IMR-90 (cell line): ENCODE measurements at regions not wholly inside any gene's neighbourhood (a gene's known extent, or its start where the extent isn't known, plus 50 kb on each side); places are given as distances from the start of the nearest gene placed in this dataset.

Source experiments
- ATAC-seq: fragments of 200-7000 bp; cut with Tn5 transposase; 2 replicates; pipeline ENCODE4 v1.9.1; 2020; ENCODE audit warnings: low read depth, mild to moderate bottlenecking, moderate library complexity
- BruUV-seq: library from RNA; stranded (reverse); fragments of 400-500 nt; replicated peaks from 2 replicates; lab custom pipeline; 2021; lab: Mats Ljungman, UMichigan
- CTCF ChIA-PET: fragments of 300-600 bp; formaldehyde crosslinking; extraction: SDS; loops from one replicate; lab custom pipeline; 2021; ENCODE audit warnings: antibody characterized with exemption; lab: Yijun Ruan, JAX
- POLR2A ChIA-PET: fragments of 300-600 bp; sonication (Branson Sonifier 250); formaldehyde crosslinking; loops from one replicate; lab custom pipeline; 2022; ENCODE audit warnings: antibody characterized with exemption; ENCODE audit not compliant: unreplicated experiment; lab: Charles Lee
- DNase-seq: peaks from one replicate; pipeline ENCODE4 v3.0.0; 2013
- H2AFZ ChIP-seq: replicated peaks from 2 replicates; pipeline ENCODE3; 2013; ENCODE audit warnings: low read length, mild to moderate bottlenecking; ENCODE audit not compliant: poor library complexity
- H2AK5ac ChIP-seq: 2 replicates; pipeline ENCODE4 v1.6.1; 2013; ENCODE audit warnings: low read depth, low read length, inconsistent platforms
- H2AK9ac ChIP-seq: replicated peaks from 2 replicates; pipeline ENCODE3; 2013; ENCODE audit warnings: mild to moderate bottlenecking, low read depth, low read length, moderate library complexity; ENCODE audit not compliant: poor library complexity
- H2BK120ac ChIP-seq: 2 replicates; pipeline ENCODE4 v1.6.1; 2013; ENCODE audit warnings: low read depth, low read length, inconsistent platforms
- H2BK15ac ChIP-seq: 3 replicates; pipeline ENCODE4 v1.6.1; 2013; ENCODE audit warnings: low read depth, low read length, inconsistent platforms
- H2BK20ac ChIP-seq: 2 replicates; pipeline ENCODE4 v1.6.1; 2013; ENCODE audit warnings: low read depth, mild to moderate bottlenecking, inconsistent platforms, low read length, moderate library complexity
- H2BK5ac ChIP-seq: 2 replicates; pipeline ENCODE4 v1.6.1; 2013; ENCODE audit warnings: mild to moderate bottlenecking, low read depth, low read length, inconsistent platforms; ENCODE audit not compliant: poor library complexity, severe bottlenecking
- H3K14ac ChIP-seq: replicated peaks from 2 replicates; pipeline ENCODE4 v1.6.1; 2013; ENCODE audit warnings: low read depth, low read length, inconsistent platforms
- H3K18ac ChIP-seq: 2 replicates; pipeline ENCODE4 v1.6.1; 2013; ENCODE audit warnings: low read depth, low read length, control low read depth
- H3K23ac ChIP-seq: 2 replicates; pipeline ENCODE4 v1.6.1; 2013; ENCODE audit warnings: low read depth, low read length, inconsistent platforms
- H3K27ac ChIP-seq: 2 replicates; pipeline ENCODE4 v1.5.1; 2013; ENCODE audit warnings: mild to moderate bottlenecking, control low read depth, low read length; ENCODE audit not compliant: insufficient read depth
- H3K27me3 ChIP-seq: 2 replicates; pipeline ENCODE4 v1.6.1; 2013; ENCODE audit warnings: low read length; ENCODE audit not compliant: control insufficient read depth, insufficient read depth
- H3K36me3 ChIP-seq: 2 replicates; pipeline ENCODE4 v1.6.1; 2013; ENCODE audit warnings: low read length, mixed read lengths; ENCODE audit not compliant: control insufficient read depth, insufficient read depth
- H3K4ac ChIP-seq: 2 replicates; pipeline ENCODE4 v1.6.1; 2013; ENCODE audit warnings: low read depth, low read length, inconsistent platforms
- H3K4me1 ChIP-seq: 2 replicates; pipeline ENCODE4 v1.6.1; 2013; ENCODE audit warnings: low read length, mixed read lengths; ENCODE audit not compliant: control insufficient read depth, insufficient read depth
- H3K4me2 ChIP-seq: 2 replicates; pipeline ENCODE4 v1.6.1; 2013; ENCODE audit warnings: low read depth, mild to moderate bottlenecking, control low read depth, low read length, moderate library complexity
- H3K4me3 ChIP-seq: 2 replicates; pipeline ENCODE4 v1.5.1; 2013; ENCODE audit warnings: low read depth, mild to moderate bottlenecking, control low read depth, low read length, moderate library complexity; ENCODE audit not compliant: insufficient read depth
- H3K56ac ChIP-seq: 2 replicates; pipeline ENCODE4 v1.6.1; 2013; ENCODE audit warnings: low read length, inconsistent platforms; ENCODE audit not compliant: insufficient read depth; ENCODE audit errors: extremely low read depth
- H3K79me1 ChIP-seq, 2 experiments: 2 replicates each; pipeline ENCODE4 v1.6.1; 2013; ENCODE audit warnings: low read length in 2 of 2, inconsistent platforms in 1 of 2, low read depth in 1 of 2
- H3K9ac ChIP-seq: 2 replicates; pipeline ENCODE4 v1.6.1; 2013; ENCODE audit warnings: low read depth, low read length, control low read depth
- H3K9me1 ChIP-seq: 2 replicates; pipeline ENCODE4 v1.6.1; 2013; ENCODE audit warnings: low read length, inconsistent platforms; ENCODE audit not compliant: insufficient read depth
- H3K9me3 ChIP-seq: 2 replicates; pipeline ENCODE4 v1.6.1; 2013; ENCODE audit warnings: low read length; ENCODE audit not compliant: control insufficient read depth, insufficient read depth
- H4K20me1 ChIP-seq: 2 replicates; pipeline ENCODE4 v1.6.1; 2013; ENCODE audit warnings: low read length, inconsistent platforms; ENCODE audit not compliant: insufficient read depth
- H4K5ac ChIP-seq: 2 replicates; pipeline ENCODE4 v1.6.1; 2013; ENCODE audit warnings: mild to moderate bottlenecking, low read depth, low read length, control low read depth
- H4K8ac ChIP-seq, 2 experiments: 2 replicates each; pipeline ENCODE4 v1.6.1; 2013; ENCODE audit warnings: low read depth in 2 of 2, low read length in 2 of 2, control low read depth in 1 of 2, inconsistent platforms in 1 of 2
- H4K91ac ChIP-seq: 2 replicates; pipeline ENCODE4 v1.6.1; 2013; ENCODE audit warnings: low read depth, low read length, inconsistent platforms; ENCODE audit not compliant: insufficient read depth
- BHLHE40 ChIP-seq: fragments of 150-350 bp; IDR thresholded peaks from 2 replicates; pipeline ENCODE4 v1.6.1; 2016; ENCODE audit warnings: mild to moderate bottlenecking, low read depth, low read length
- CHD1 ChIP-seq: IDR thresholded peaks from 2 replicates; pipeline ENCODE4 v1.6.1; 2012; ENCODE audit warnings: low read depth, low read length, improper control_type of control experiment
- ELK1 ChIP-seq: fragments of 150-350 bp; IDR thresholded peaks from 2 replicates; pipeline ENCODE4 v1.6.1; 2016; ENCODE audit warnings: low read depth, mild to moderate bottlenecking, low read length, moderate library complexity, borderline replicate concordance
- MAFK ChIP-seq: IDR thresholded peaks from 2 replicates; pipeline ENCODE4 v1.6.1; 2012; ENCODE audit warnings: low read depth, low read length, improper control_type of control experiment
- MAZ ChIP-seq: IDR thresholded peaks from 2 replicates; pipeline ENCODE4 v1.6.1; 2012; ENCODE audit warnings: low read depth, mild to moderate bottlenecking, low read length, improper control_type of control experiment, moderate library complexity, borderline replicate concordance
- RCOR1 ChIP-seq: IDR thresholded peaks from 2 replicates; pipeline ENCODE4 v1.6.1; 2012; ENCODE audit warnings: mild to moderate bottlenecking, low read length, improper control_type of control experiment; ENCODE audit not compliant: insufficient replicate concordance
- USF2 ChIP-seq: fragments of 150-350 bp; IDR thresholded peaks from 2 replicates; pipeline ENCODE4 v1.6.1; 2017; ENCODE audit warnings: mild to moderate bottlenecking, antibody characterized with exemption, low read length, low read depth
- WGBS, 2 experiments: methylation state at CpG; one replicate each; pipeline versions ENCODE4 v1.1.5 to v1.1.7; 2013; ENCODE audit warnings: missing lambda C conversion rate in 2 of 2; ENCODE audit not compliant: insufficient read length in 1 of 2; ENCODE audit errors: extremely low coverage in 2 of 2; 5-methylcytosine and 5-hydroxymethylcytosine counted together
- dilution Hi-C: fragments of 300-500 bp; cut with HindIII; formaldehyde crosslinking; loops from one replicate; pipeline ENCODE4 v1.14.3; 2018; ENCODE audit warnings: low sequenced_read_pairs; ENCODE audit not compliant: unreplicated experiment
- in situ Hi-C: fragments of 300-500 bp; cut with MboI; formaldehyde crosslinking; loops from 3 replicates; pipeline ENCODE4 v1.14.3; 2019; ENCODE audit warnings: low sequenced_read_pairs, inconsistent platforms, mixed read lengths
- intact Hi-C: fragments of 100-400 bp; cut with micrococcal nuclease; formaldehyde crosslinking; loops from 2 replicates; pipeline ENCODE4 v1.10.0; 2022

- H3K18ac ChIP-seq: no peak overlapping the region
- ChIA-PET POLR2A (no interaction called here), CTCF (no interaction called here)
- DNase-seq: no peak
- no peak overlapping the region for H3K9ac ChIP-seq
- H2AK5ac ChIP-seq: no peak overlapping the region
- no peaks in the 10 kb centered on the region for H3K9me1 ChIP-seq
- H2BK20ac ChIP-seq: no peak overlapping the region
- no peak overlapping the region for H2BK15ac ChIP-seq
- no peak overlapping the region for H4K91ac ChIP-seq
- TF ChIP-seq MAFK (no peak), RCOR1 (no peak), CHD1 (no peak), ELK1 (no peak), MAZ (no peak), BHLHE40 (no peak), USF2 (no peak)
- no peak overlapping the region for H3K4me3 ChIP-seq
- no peak overlapping the region for H3K27ac ChIP-seq
- H2BK5ac ChIP-seq: no peak overlapping the region
- no peaks in the 10 kb centered on the region for H3K27me3 ChIP-seq
- H3K4ac ChIP-seq: no peak overlapping the region
- no peak overlapping the region for H2AFZ ChIP-seq
- no peak overlapping the region for H2AK9ac ChIP-seq
- dilution Hi-C loops (no loop called here), intact Hi-C loops (no loop called here), in situ Hi-C loops (no loop called here)
- no peak overlapping the region for H3K23ac ChIP-seq
- H4K5ac ChIP-seq: no peak overlapping the region
- no peaks in the 10 kb centered on the region for H3K9me3 ChIP-seq
- H3K4me1 ChIP-seq: no peaks in the 10 kb centered on the region
- no peak overlapping the region for H3K4me2 ChIP-seq
- H3K36me3 ChIP-seq: no peaks in the 10 kb centered on the region
- H3K56ac ChIP-seq: no peak overlapping the region
- H3K79me1 ChIP-seq: no peaks in the 10 kb centered on the region
- ATAC-seq: no peak
- BruUV-seq: no TSS peak
- H4K20me1 ChIP-seq: no peaks in the 10 kb centered on the region
- H2BK120ac ChIP-seq: no peak overlapping the region
- no CpG with 5 or more reads among the region's 10 CpGs for WGBS, 2 experiments
- H4K8ac ChIP-seq: no peak overlapping the region
- H3K14ac ChIP-seq: no peak overlapping the region
These were observed 717.3 kb downstream of the DACH1 start for GRCh38 chr13:71149498-71150363.
